Skeletal muscle tissue (tissue), 3 donors: ENCODE measurements at regions not wholly inside any gene's neighbourhood (a gene's known extent, or its start where the extent isn't known, plus 50 kb on each side); places are given as distances from the start of the nearest gene placed in this dataset.

Source experiments
- H3K27ac ChIP-seq: one replicate; pipeline ENCODE4 v1.7.0; 2013; ENCODE audit warnings: mild to moderate bottlenecking, low read depth, low read length, inconsistent platforms
- H3K27me3 ChIP-seq, 3 donors: one replicate each; pipeline ENCODE4 v1.7.0; 2013; ENCODE audit warnings: low read length in 3 of 3; ENCODE audit not compliant: control insufficient read depth in 3 of 3, insufficient read depth in 3 of 3
- H3K36me3 ChIP-seq, 3 donors: one replicate each; pipeline ENCODE4 v1.7.0; 2013; ENCODE audit warnings: low read length in 3 of 3; ENCODE audit not compliant: control insufficient read depth in 3 of 3, insufficient read depth in 3 of 3
- H3K4me1 ChIP-seq, 3 donors: one replicate each; pipeline ENCODE4 v1.7.0; 2013; ENCODE audit warnings: low read length in 3 of 3, mild to moderate bottlenecking in 3 of 3; ENCODE audit not compliant: control insufficient read depth in 3 of 3, insufficient read depth in 3 of 3
- H3K4me3 ChIP-seq, 3 donors: one replicate each; pipeline ENCODE4 v1.7.0; 2013; ENCODE audit warnings: low read length in 3 of 3
- H3K9ac ChIP-seq, 3 donors: one replicate each; pipeline ENCODE4 v1.7.0; 2013; ENCODE audit warnings: low read length in 3 of 3, mild to moderate bottlenecking in 3 of 3, moderate library complexity in 2 of 3, low read depth in 1 of 3
- H3K9me3 ChIP-seq, 3 donors: one replicate each; pipeline ENCODE4 v1.7.0; 2013; ENCODE audit warnings: low read length in 3 of 3; ENCODE audit not compliant: control insufficient read depth in 3 of 3
- donor health status: Osteomylitis.

DNA sequence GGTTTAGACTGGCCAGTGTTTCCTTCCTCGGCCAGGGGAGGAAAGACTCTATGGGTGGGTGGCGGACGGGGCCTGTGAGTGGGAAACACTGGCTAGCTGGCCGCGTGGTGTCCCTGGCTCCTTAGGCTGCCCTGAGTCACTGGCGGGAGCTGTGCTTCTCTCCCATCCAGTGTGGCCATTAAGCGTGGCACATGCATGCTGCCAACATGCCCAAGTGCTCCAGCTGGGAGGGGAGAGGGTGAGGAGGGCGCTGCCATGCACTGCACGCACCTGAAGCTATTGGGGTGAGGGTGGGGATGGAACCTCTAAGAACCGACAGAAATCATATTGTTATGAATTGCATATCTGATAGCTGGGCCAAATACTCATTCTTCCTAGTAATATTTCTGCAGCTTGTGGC is 270.8 kb downstream of the CALCRL start:
- peaks cover 0 to 2% (median 0%) of the 10 kb centered on the region in 3 donors for H3K9me3 ChIP-seq
- no peak overlapping the region for H3K4me3 ChIP-seq
- no peaks in the 10 kb centered on the region for H3K36me3 ChIP-seq
- H3K27me3 ChIP-seq, result no peaks in the 10 kb centered on the region
- no peak overlapping the region for H3K27ac ChIP-seq
- no peak overlapping the region for H3K9ac ChIP-seq
- no peaks in the 10 kb centered on the region for H3K4me1 ChIP-seq

DNA sequence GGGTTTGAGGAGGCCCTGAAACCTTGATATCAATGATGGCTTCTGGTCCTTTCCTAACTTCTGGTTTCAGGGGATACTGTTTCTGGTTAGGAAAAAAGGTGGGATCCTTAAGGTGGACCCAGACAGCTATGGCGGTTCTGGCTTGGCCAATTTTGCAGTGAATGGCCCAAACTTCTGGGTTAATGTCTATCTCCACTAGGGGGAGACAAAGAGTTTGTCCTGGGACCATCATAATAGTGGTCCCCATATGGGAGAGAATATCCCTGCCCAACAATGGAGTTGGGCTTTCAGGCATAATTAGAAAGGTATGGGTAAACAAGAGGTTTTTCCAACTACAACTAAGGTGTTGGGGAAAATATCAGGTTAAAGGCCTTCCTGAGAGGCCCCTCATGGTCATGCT is 273.5 kb downstream of the CALCRL start:
- Histone ChIP-seq H3K9me3 (peaks cover 0 to 2% (median 0%) of the 10 kb centered on the region in 3 donors), H3K9ac (no peak overlapping the region), H3K27me3 (no peaks in the 10 kb centered on the region), H3K27ac (no peak overlapping the region), H3K4me3 (no peak overlapping the region), H3K36me3 (no peaks in the 10 kb centered on the region), H3K4me1 (no peaks in the 10 kb centered on the region)

DNA sequence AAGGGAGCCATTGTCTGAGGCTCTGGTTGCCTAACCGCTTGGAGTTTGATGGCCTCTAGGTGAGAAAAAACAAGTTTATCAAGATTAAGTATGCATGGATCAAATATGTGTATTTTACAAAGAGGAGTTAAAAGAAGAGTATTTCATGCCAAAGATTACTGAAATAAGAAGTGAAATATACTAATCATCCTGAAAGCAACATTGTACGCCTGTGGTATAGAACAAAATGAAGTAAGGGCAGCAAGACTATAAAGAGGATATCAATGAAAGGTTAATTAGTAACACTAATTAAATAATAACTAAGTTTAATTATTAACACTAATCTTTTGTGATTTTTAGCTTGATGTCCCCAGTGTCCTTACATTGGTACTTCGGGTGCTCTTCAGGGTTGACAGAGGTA is 276.7 kb downstream of the CALCRL start:
- H3K27ac ChIP-seq, result no peak overlapping the region
- no peaks in the 10 kb centered on the region for H3K27me3 ChIP-seq
- no peak overlapping the region for H3K9ac ChIP-seq
- no peaks in the 10 kb centered on the region for H3K4me1 ChIP-seq
- H3K9me3 ChIP-seq, result no peaks in the 10 kb centered on the region
- H3K4me3 ChIP-seq, result no peak overlapping the region
- no peaks in the 10 kb centered on the region for H3K36me3 ChIP-seq

DNA sequence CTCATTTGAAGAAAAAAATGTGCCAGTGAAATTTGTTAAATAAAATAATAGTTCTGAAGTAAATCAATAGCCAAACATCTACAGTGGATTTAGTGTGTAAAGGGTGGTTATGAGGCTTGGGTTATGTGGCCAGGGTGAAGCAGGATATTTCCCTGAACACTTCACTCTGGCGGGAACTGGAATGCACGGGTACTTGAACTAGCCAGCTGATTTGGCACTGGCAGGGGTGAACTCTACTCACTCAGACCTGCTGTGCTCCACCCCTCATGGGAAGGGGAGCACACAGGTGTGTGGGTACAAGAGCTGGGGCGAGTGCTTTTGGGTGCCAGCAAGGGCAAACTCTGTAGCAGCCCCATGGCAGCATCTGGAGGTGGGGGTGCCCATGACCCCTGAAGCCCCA is 278.2 kb downstream of the CALCRL start:
- H3K9me3 ChIP-seq, result no peaks in the 10 kb centered on the region
- no peak overlapping the region for H3K4me3 ChIP-seq
- no peaks in the 10 kb centered on the region for H3K36me3 ChIP-seq
- H3K9ac ChIP-seq, result no peak overlapping the region
- no peaks in the 10 kb centered on the region for H3K27me3 ChIP-seq
- H3K4me1 ChIP-seq, result no peaks in the 10 kb centered on the region
- no peak overlapping the region for H3K27ac ChIP-seq

DNA sequence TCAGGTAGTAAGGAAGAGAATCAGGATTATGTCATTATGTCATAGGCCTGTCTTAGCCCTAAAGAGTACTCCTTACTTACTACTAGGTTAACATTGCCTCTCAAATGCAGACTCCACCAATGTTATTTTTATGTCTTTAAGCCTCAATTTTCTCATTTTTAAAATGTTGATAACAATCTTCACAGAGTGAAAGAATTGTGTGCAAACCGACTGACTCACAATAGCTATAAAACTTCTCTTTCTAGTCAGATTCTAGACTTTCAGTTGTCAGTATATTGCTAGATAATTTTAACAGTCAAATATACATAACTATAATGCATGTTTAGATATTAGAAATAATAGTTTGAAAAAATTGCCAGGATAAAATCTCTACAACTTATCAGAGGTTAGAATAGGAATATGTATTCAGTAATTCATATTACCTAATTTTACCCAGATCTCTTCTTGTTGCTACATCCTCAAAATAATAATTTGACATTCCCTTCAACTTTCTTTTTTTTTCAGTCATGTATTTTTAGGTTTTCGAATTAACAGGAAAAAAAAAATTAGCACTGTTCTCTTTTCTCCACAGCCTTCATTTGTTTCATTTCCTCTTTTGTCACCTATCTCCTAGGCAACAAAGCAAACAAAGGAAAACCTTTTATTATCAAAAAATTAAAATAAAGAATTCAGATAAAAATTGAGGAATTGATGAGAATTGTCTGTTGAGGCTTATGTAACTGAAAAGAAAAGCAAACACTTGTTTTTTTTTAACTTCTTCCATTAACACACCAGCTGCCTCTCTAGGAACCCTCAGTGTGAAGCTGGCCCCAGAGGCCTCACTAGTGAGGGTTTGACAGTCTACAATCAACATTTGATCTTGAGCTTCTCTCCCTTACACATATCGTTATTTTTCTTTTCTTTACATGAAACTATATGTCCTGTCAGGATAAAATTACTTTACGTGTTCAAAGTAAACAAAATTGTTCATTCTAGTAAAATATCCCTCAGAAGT is 279.0 kb downstream of the CALCRL start:
- Histone ChIP-seq H3K27ac (no peak overlapping the region), H3K4me3 (no peak overlapping the region), H3K9me3 (no peaks in the 10 kb centered on the region), H3K36me3 (no peaks in the 10 kb centered on the region), H3K4me1 (no peaks in the 10 kb centered on the region), H3K9ac (no peak overlapping the region), H3K27me3 (no peaks in the 10 kb centered on the region)

DNA sequence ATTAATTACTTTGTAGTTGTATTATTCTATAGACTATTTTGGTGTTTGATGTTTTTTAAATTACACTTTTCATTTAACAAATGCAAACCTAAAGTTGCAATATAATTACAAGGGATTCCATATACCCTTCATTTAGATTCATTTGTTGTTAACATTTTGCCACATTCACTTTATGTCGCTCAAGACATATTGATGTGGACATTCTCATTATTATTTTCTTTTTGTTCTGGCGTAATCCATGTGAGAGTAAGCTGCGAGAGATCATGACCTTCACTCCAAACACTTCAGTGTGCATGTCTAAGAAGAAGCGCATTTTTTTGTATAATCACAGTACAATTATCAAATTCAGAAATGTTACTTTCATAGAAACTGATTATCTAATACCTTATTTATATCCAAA is 280.6 kb downstream of the CALCRL start:
- no peaks in the 10 kb centered on the region for H3K4me1 ChIP-seq
- no peaks in the 10 kb centered on the region for H3K9me3 ChIP-seq
- H3K36me3 ChIP-seq, result no peaks in the 10 kb centered on the region
- no peaks in the 10 kb centered on the region for H3K27me3 ChIP-seq
- H3K4me3 ChIP-seq, result no peak overlapping the region
- H3K27ac ChIP-seq, result no peak overlapping the region
- H3K9ac ChIP-seq, result no peak overlapping the region

DNA sequence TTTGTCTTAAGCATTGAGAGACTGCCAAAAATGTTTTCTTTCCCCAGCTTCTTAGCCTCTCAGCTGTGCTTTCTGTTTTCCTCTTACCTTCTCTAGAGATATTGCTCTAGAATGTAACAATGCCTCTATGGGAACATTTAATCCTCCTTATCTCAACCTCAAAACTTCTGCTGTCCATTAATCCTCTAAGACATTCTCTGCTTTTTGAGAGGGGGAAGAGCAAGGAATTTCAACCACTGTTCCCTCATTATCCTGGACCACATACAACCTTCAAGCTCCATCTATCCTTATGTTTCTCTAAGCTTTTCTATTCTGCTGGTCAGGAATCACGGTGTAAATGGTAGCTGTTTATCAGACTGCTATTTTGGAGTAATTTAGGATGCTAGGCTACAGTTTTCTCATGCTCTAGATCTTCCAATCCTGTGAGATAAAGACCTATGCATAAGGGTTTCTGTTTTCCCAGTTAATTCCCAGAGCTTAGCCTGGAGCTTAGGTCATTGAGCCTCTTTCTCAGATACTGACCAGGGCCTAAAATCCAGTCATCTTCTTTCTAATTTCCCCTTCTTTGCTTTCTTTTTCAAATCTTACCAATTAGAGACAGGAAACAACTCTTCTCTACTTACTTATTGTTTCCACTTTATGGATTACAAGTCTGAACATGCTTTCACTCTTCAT is 282.0 kb downstream of the CALCRL start:
- H3K4me1 ChIP-seq, result no peaks in the 10 kb centered on the region
- no peaks in the 10 kb centered on the region for H3K27me3 ChIP-seq
- no peak overlapping the region for H3K27ac ChIP-seq
- H3K9ac ChIP-seq, result no peak overlapping the region
- H3K4me3 ChIP-seq, result no peak overlapping the region
- H3K36me3 ChIP-seq, result no peaks in the 10 kb centered on the region
- no peaks in the 10 kb centered on the region for H3K9me3 ChIP-seq

DNA sequence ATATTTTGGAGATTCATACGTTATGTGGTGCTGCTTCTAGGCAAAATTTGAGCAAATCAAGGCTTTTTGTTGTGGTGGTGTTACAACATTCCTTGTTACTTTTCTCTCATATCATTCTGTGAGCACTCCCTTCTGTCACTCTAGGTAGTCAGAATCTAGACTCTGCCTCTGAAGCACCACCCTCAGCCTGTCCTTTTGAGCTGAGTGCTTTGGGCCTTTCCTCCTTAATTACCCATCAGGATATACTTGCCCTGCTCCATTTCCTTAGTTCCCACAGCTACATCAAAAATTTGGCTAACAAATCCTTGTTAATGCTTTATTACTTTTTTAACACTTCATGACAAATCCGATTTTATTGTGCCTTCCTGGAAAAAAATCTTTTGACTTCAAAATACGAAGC is 289.6 kb downstream of the CALCRL start:
- Histone ChIP-seq H3K4me1 (no peaks in the 10 kb centered on the region), H3K27ac (no peak overlapping the region), H3K9me3 (peaks cover 0 to 5% (median 0%) of the 10 kb centered on the region in 3 donors), H3K36me3 (peaks cover 0 to 2% (median 0%) of the 10 kb centered on the region in 3 donors), H3K9ac (no peak overlapping the region), H3K27me3 (no peaks in the 10 kb centered on the region), H3K4me3 (no peak overlapping the region)

DNA sequence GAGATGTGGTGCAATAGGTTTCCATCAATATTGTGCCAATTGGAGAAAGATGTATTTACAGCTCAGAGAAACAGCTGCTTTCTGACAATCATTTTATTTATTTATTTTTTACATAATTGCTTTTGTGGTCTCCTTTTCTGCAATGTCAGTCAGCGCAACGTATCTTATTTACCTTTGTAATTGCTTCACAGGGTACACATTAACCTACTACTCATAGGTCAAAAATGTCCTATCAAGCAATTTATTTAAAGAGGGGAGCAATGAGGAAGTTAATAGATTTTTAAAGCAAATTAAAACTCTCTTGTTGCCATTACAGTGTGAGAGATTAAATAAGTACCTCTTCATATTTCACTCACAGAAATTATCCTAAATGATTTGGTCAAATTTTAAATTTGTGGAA is 291.0 kb downstream of the CALCRL start:
- H3K27me3 ChIP-seq, result no peaks in the 10 kb centered on the region
- no peak overlapping the region for H3K4me3 ChIP-seq
- H3K36me3 ChIP-seq, result peaks cover 0 to 2% (median 0%) of the 10 kb centered on the region in 3 donors
- no peak overlapping the region for H3K27ac ChIP-seq
- H3K9ac ChIP-seq, result no peak overlapping the region
- H3K4me1 ChIP-seq, result no peaks in the 10 kb centered on the region
- H3K9me3 ChIP-seq, result peaks cover 0 to 5% (median 0%) of the 10 kb centered on the region in 3 donors

DNA sequence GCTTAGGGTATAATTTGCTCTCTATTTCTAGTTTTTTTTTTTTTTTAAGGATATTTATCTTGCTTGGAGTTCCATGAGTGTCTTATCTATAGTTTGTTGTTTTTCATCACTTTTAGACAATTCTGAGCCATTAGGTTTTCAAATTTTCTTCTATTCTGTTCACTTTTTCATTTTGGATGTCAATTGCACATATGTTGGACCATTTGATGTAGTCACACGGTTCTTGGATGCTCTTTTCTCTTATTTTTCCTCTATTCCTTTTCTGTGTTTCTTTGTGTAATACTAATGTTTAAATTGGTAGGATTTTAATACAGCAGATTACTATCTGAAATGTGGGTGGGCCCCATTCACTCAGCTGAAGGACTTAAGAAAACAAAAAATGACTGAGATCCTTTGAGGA is 292.6 kb downstream of the CALCRL start:
- Histone ChIP-seq H3K4me1 (no peaks in the 10 kb centered on the region), H3K27me3 (no peaks in the 10 kb centered on the region), H3K27ac (no peak overlapping the region), H3K36me3 (peaks cover 0 to 2% (median 0%) of the 10 kb centered on the region in 3 donors), H3K4me3 (no peak overlapping the region), H3K9me3 (peaks cover 0 to 5% (median 0%) of the 10 kb centered on the region in 3 donors), H3K9ac (no peak overlapping the region)
